ENCODE measurements at regions not wholly inside any gene's neighbourhood (a gene's known extent, or its start where the extent isn't known, plus 50 kb on each side); places are given as distances from the start of the nearest gene placed in this dataset.

GRCh38 chr16:52316241-52316640 lies 230.7 kb downstream of the TOX3 start:
- H3K9me3 ChIP-seq = no peaks in the 10 kb centered on the region
- H3K4me1 ChIP-seq = no peaks in the 10 kb centered on the region

GRCh38 chr16:52312716-52313115 lies 234.2 kb downstream of the TOX3 start:
- ATAC-seq (no peak), DNase-seq (no peak)
- WGBS, 3 donors = 62 to 88% (median 75%) methylated on average over 1 of the region's 1 CpG
- TF ChIP-seq CTCF (IDR thresholded peaks at IDR 0.05) = no peak
- intact Hi-C loops (cut with DNase I) = no loop called here
- Histone ChIP-seq H3K27ac (no peak overlapping the region), H3K9me3 (no peaks in the 10 kb centered on the region), H3K4me1 (no peaks in the 10 kb centered on the region), H3K36me3 (ENCODE audit: insufficient read depth in 1 of 2, low read depth in 1 of 2) (no peaks in the 10 kb centered on the region), H3K4me3 (no peak overlapping the region), H3K27me3 (ENCODE audit: insufficient read depth in 3 of 3, low read length in 2 of 3) (no peaks in the 10 kb centered on the region)

More at GRCh38 chr16:52316241-52316640, 230.7 kb downstream of the TOX3 start:
- TF ChIP-seq CTCF (IDR thresholded peaks at IDR 0.05) = no peak
- Histone ChIP-seq H3K4me3 (no peak overlapping the region), H3K36me3 (ENCODE audit: insufficient read depth in 1 of 2, low read depth in 1 of 2) (no peaks in the 10 kb centered on the region), H3K27me3 (ENCODE audit: insufficient read depth in 3 of 3, low read length in 2 of 3) (no peaks in the 10 kb centered on the region), H3K27ac (no peak overlapping the region)
- intact Hi-C loops (cut with DNase I) = no loop called here
- no peak for DNase-seq
- no peak for ATAC-seq
- WGBS, 3 donors = 75 to 92% (median 88%) methylated on average over 1 of the region's 1 CpG

- no peak overlapping the region for H3K4me3 ChIP-seq
- no peaks in the 10 kb centered on the region for H3K9me3 ChIP-seq
- no peaks in the 10 kb centered on the region for H3K27me3 ChIP-seq (ENCODE audit: insufficient read depth in 3 of 3, low read length in 2 of 3)
- no peak for TF ChIP-seq CTCF (IDR thresholded peaks at IDR 0.05)
- H3K4me1 ChIP-seq = no peaks in the 10 kb centered on the region
- intact Hi-C loops (cut with DNase I) = no loop called here
- no peak overlapping the region for H3K27ac ChIP-seq
- WGBS, 3 donors = 70 to 72% (median 71%) methylated on average over 6 of the region's 6 CpGs
- ATAC-seq = no peak
- no peaks in the 10 kb centered on the region for H3K36me3 ChIP-seq (ENCODE audit: insufficient read depth in 1 of 2, low read depth in 1 of 2)
- DNase-seq = no peak
These were observed 237.2 kb downstream of the TOX3 start for GRCh38 chr16:52309446-52310416.

- no peaks in the 10 kb centered on the region for H3K36me3 ChIP-seq (ENCODE audit: insufficient read depth in 1 of 2, low read depth in 1 of 2)
- no peaks in the 10 kb centered on the region for H3K27me3 ChIP-seq (ENCODE audit: insufficient read depth in 3 of 3, low read length in 2 of 3)
- H3K4me1 ChIP-seq = no peaks in the 10 kb centered on the region
- ATAC-seq = no peak
- H3K27ac ChIP-seq = no peak overlapping the region
- WGBS, 3 donors = 16 to 25% (median 20%) methylated on average over 3 of the region's 3 CpGs
- no peaks in the 10 kb centered on the region for H3K9me3 ChIP-seq
- DNase-seq = no peak
- H3K4me3 ChIP-seq = no peak overlapping the region
- TF ChIP-seq CTCF (IDR thresholded peaks at IDR 0.05) = no peak
- intact Hi-C loops (cut with DNase I) = no loop called here
These were observed 238.9 kb downstream of the TOX3 start for GRCh38 chr16:52308051-52308450.

Data from psoas muscle (tissue), 7 donors.